HuH-7.5 (cell line): ENCODE measurements at regions not wholly inside any gene's neighbourhood (a gene's known extent, or its start where the extent isn't known, plus 50 kb on each side); places are given as distances from the start of the nearest gene placed in this dataset.
"Not testable (repeated sequence)": the region's sequence is repeated elsewhere in the genome, so short reads cannot be mapped to it uniquely, and the experiment has no call there.

Experiments used
- DNase-seq: peaks from one replicate; pipeline ENCODE4 v3.0.0; 2011; ENCODE audit warnings: low spot score

GRCh38 chr7:149334930-149335329 lies 72.9 kb downstream of the ZNF783 start:
- DNase-seq: no peak

GRCh38 chr7:149348758-149349369 lies 86.9 kb downstream of the ZNF783 start:
- no peak for DNase-seq

GRCh38 chr7:149353739-149354504 lies 91.9 kb downstream of the ZNF783 start:
- no peak for DNase-seq

GRCh38 chr7:149355035-149355389 lies 93.0 kb downstream of the ZNF783 start:
- DNase-seq: not testable (repeated sequence)

GRCh38 chr7:149355390-149356048 lies 93.5 kb downstream of the ZNF783 start:
- no peak for DNase-seq

- no peak for DNase-seq
Observed at GRCh38 chr7:149362696-149363095, 98.2 kb downstream of the ZNF777 start.

GRCh38 chr7:149367418-149368180 lies 93.3 kb downstream of the ZNF777 start:
- DNase-seq: no peak

- no peak for DNase-seq
Observed at GRCh38 chr7:149369497-149369896, 91.4 kb downstream of the ZNF777 start.

- no peak for DNase-seq
Observed at GRCh38 chr7:149370790-149371189, 90.1 kb downstream of the ZNF777 start.

- DNase-seq: no peak
Observed at GRCh38 chr7:149373089-149373488, 87.8 kb downstream of the ZNF777 start.

GRCh38 chr7:149375234-149376008 lies 85.4 kb downstream of the ZNF777 start:
- DNase-seq: no peak

- DNase-seq: no peak
Observed at GRCh38 chr7:149377386-149377785, 83.5 kb downstream of the ZNF777 start.

- no peak for DNase-seq
Observed at GRCh38 chr7:149379625-149380024, 81.2 kb downstream of the ZNF777 start.

- peak; percentile 15 for DNase-seq
Observed at GRCh38 chr7:149381245-149381644, 79.6 kb downstream of the ZNF777 start.
